HG03354 (cell line): ENCODE measurements at regions not wholly inside any gene's neighbourhood (a gene's known extent, or its start where the extent isn't known, plus 50 kb on each side); places are given as distances from the start of the nearest gene placed in this dataset.
"Not testable (repeated sequence)": the region's sequence is repeated elsewhere in the genome, so short reads cannot be mapped to it uniquely, and the experiment has no call there.

ENCODE experiments used
- ATAC-seq: cut with Tn5 transposase; IDR thresholded peaks from one replicate; pipeline ENCODE4 v1.9.1; 2021; ENCODE audit warnings: mild to moderate bottlenecking; ENCODE audit not compliant: unreplicated experiment, poor library complexity, severe bottlenecking

DNA sequence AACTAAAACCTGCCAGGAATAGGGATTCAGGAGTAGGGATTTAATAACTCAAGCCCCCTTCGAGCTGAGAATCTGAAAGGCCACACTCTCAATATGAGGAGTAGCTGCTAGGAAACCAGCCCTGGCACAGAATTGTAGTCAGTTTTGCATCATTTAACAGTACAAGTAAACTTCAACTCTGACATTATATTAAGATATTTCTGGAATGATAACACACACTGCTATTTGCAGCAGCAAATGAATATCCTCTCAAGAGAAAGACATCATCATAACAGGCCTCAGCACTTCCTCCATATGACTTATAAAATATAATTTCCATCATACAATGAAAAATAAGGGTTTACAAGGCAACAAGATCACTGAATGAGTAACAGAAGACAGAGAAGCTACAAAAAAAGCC, 138.2 kb upstream of the RFX3 start:
- ATAC-seq: no peak

DNA sequence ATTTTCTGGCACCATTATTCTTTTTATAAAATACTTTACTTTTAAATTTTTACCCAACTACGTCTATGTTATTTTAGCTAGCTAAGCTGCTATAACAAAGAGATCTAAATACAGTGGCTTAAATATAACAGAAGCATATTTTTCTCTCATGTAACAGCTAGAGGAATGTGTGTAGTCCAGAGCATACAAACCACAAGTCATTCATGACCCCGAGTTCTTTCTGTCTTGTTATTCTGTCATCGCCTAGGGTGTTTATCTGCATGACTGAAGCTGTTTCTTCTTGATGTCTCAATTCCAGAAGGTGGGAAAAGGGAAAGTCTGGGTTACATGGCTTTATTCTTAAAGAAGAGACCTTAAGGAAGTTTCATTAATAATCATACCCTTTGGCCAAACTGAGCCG, 136.9 kb upstream of the RFX3 start:
- ATAC-seq: no peak

DNA sequence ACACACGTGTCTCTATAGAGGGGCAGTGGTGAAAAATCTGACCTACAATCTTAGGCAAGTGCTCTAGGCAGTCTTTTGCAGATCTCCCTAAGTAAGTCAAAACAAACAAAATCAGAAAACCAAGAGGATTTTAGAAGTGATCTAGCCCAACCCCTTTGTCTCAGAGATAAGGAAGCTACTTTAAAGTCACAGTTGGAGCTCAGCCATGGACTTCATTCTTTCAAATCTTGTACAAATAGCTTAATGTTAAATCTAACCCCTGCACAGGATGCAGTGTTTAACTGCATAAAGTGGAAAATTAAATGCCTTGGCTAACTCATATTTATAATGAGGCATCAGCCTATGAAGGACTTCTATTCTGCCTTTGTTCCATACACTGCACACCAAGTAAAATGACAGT, 135.1 kb upstream of the RFX3 start:
- no peak for ATAC-seq

DNA sequence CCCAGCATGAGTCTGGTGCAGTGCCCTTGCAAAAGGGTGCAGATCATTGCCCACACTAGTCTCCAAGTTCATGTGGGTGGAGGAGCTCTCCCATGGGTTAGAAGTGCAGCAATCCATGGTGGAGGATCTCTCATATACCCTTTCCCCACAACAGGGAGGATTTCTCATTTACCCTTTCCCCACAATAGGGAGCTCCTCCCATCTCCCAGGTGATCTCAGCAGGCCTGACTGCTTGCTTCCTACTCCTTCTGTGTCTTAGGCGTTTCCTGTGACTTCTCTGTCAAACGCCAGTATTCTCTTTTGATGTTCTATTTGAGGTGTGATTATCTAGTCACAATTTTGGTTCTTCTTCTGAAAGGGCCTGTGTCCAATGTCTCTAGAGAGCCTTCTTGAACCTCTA, 133.8 kb upstream of the RFX3 start:
- ATAC-seq: no peak

DNA sequence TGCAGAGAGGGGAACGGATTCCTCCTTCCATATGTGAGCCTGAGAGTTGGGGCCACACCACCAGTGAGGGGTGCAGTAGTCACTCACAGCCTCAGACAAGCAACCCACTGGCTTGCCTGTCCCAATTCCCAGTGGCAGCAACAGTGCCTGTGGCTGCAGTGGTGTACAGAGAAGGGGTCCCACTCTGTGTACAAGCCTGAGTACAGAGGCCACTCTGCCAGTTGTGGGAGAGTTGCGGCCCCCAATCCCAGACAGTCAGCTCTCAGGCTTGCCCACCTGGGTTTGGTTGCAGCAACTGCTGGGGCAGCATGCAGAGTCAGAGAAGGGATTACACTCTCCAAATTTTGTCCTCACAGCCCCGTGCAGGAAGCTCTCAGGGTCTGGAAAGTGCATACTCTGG, 133.2 kb upstream of the RFX3 start:
- ATAC-seq: no peak

- ATAC-seq: no peak
These were observed 130.4 kb upstream of the RFX3 start for GRCh38 chr9:3656224-3656623.

DNA sequence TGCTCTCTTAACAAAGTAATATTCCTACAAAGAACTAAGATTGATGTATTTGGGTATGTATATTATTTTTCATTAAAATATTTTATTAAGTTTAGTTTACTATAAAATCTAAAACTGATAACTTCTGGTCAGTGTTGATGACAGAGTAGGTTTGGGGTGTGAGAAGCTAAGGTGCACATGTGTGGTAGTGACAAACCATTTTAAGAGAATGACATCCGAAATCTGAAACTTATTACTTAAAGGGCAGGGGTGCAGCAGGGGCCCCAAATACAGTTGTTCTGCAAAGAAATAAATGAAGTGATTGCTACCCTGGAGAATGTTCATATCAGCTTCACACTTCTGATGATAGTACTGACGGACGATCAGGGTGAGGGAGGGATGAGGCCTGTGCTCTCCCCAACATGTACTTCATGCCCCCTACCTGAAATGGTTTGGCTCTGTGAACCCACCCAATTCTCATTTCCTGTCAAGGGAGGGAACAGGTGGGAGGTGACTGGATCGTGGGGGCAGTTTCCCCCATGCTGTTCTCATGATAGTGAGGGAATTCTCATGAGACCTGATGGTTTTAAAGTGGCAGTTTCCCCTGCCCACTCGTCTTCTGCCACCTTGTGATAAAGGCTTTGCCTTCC, 125.3 kb upstream of the RFX3 start:
- no peak for ATAC-seq

- no peak for ATAC-seq
These were observed 123.0 kb upstream of the RFX3 start for GRCh38 chr9:3648722-3649246.

- no peak for ATAC-seq
These were observed 122.5 kb upstream of the RFX3 start for GRCh38 chr9:3648266-3648665.

- no peak for ATAC-seq
These were observed 121.9 kb upstream of the RFX3 start for GRCh38 chr9:3647652-3648051.

DNA sequence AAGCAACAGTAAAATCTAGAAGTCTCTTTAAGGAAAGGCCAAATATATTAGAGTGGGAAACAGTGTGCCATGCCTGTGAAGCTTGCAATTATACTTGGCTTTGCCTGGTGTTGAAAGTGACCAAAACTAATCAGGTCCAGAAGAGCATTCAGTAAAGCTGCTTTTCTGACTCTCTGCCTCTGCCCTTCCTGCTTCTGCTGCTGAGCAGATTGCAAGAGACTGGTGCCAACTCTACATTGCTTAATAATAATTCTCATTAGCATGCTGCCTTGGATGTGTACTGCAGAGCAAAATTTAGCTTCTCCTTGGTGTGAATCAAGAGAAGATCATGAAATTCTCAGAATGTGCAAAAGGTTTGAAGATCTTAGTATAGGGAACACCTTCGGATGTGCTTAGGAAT, 120.4 kb upstream of the RFX3 start:
- ATAC-seq: no peak

- not testable (repeated sequence) for ATAC-seq
These were observed 116.3 kb upstream of the RFX3 start for GRCh38 chr9:3642075-3642474.

DNA sequence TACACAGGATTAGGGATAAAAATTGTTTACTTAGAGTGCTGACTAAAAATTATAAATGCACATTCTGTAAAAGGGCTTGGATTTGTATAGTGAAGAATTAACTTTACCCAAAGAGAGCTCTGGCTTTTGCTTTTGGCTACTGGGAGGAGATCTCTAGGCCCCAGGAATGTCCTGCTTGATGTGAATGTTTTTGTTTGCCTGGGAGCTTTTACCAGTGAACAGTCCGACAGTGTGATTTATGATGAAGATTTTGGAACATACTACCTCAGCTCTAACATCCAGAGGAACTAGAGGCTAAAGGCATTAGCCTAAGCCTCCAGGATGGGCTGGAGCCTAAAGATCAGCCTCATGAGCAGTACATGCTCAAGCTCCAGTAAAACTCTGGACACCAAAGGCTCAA, 103.7 kb upstream of the RFX3 start:
- no peak for ATAC-seq

DNA sequence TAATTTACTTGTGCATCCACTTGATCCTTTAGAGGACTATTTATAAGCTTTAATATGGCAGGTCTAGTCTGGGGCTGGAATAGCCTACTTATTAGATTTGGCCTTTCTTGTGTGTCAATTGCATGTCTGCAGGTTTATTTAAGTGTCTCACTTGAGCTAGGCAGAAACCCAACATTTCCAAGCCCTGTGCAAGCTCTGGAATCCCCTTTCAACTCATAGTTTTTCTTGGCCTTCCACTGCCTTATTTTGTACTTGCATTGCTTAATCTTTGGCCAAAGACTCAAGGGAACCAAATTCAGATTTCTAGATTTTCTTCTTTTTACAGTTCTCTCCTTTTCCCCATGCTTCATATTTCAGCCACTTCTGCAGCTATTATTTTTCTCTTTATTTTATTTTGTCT, 102.4 kb upstream of the RFX3 start:
- no peak for ATAC-seq

- peak; percentile 79 for ATAC-seq
These were observed 82.2 kb upstream of the RFX3 start for GRCh38 chr9:3608011-3608410.

GRCh38 chr9:3600672-3601071, 74.9 kb upstream of the RFX3 start:
- no peak for ATAC-seq

DNA sequence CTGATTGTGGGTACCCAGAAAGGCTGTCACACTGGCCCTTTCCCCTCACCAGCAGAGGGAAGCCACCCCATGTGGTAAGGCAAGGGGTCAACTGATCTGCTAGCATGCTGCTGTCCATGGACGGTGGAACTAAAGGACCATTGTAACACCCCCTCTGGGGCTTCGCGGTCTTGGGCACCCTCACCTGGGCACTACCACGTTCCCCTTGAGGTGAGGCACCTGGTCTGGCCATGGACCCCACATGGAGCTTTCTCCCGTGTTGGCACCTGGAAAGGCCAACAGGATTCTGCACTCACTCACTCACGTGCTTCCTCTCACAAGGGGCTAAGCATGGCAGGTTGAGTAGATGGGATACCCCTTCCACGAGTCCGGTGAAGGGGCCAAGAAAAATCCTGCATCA, 72.0 kb upstream of the RFX3 start:
- no peak for ATAC-seq

DNA sequence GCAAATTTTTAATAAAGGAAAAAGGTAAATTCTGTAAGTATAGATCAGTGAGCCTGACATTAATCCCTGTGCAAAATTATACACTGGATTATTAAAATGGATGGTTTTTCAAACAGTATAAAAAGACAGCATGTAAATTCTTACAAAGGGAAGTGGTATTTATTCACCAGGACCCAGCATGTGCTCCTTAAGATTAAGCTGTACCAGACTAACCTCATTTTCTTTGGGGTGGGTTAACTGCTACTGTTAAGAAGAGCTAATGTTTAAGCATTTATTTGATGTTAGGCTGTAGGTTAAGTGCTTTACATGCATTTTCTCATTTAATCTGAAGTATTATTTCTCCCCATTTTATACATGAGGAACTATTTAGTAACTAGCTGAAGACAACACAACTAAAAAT, 60.3 kb upstream of the RFX3 start:
- no peak for ATAC-seq

GRCh38 chr9:3585606-3586005, 59.8 kb upstream of the RFX3 start:
- ATAC-seq: no peak

GRCh38 chr9:3578786-3579185, 53.0 kb upstream of the RFX3 start:
- ATAC-seq: no peak

DNA sequence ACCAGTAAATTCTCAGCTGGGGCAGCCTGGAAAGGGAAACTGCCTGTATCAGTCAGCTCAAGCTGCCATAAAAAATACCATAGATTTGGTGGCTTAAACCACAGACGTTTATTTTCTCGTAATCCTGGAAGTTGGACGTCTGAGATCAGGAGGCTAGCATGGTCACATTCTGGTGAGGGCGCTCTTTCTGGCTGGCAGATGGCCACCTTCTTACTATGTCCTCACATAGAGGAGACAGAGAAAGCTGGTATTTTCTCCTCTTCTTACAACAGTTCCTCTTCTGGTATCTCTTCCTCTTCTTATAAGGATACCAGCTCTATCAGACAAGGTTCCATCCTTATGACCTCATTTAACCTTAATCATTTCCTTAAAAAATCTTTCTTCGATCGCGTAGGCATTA, 50.5 kb upstream of the RFX3 start:
- no peak for ATAC-seq

DNA sequence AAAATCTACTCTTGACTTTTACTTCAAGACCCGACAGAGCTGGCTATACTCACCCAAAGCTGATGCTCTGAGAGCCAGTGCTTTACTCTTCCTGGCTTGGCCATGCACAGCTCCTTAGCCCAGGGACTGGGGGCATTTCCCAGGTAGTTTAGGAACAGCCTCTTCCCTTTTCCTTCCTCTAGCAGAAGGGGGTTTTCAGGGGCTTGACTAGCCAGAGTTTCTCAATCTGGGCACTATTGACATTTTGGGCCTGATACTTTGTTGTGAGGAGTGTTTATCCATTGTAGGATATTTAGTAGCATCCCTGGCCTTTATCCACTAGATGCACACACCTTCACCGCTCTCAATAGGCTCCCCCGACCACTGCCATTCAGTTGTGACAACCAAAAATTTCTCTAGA, 50.0 kb upstream of the RFX3 start:
- no peak for ATAC-seq
